ENCODE measurements at regions not wholly inside any gene's neighbourhood (a gene's known extent, or its start where the extent isn't known, plus 50 kb on each side); places are given as distances from the start of the nearest gene placed in this dataset.
A peak's percentile ranks its signal among the peaks of the same experiment; 100 is the strongest.
"Not testable (repeated sequence)": the region's sequence is repeated elsewhere in the genome, so short reads cannot be mapped to it uniquely, and the experiment has no call there.

DNA sequence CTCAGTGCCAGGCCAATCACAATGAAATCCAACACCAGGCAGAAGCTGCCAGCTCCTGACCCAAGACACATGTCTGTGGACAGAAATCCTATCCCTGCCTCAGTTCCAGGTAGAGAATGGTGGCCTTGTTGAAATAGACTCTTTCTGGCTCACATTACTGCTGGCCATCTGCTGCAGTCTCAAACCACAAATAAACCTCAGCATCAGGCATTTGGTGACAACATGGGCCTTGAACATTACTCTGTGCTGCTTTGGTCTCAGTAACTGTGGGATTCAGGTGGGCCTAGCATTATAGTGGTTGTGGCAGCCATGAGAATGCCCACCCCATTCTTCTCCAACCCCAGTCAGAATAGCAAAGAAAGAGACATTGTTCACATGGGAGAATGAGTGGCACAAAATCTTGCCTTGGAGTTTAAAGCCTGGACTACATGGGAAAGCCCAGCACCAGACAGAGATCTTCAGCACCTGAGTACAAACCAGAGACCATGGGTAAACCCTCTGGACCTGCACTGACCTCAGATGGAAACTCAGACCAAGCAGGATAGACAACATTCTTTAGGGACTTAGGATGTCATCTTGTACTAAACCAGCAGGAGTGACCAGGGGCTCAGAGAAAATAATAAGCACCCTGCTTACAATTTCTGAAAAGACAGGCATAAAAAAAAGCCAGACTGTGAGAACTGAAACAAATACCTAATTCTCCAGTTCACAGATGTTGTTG is 50.4 kb upstream of the TRAM1L1 start:
- TF ChIP-seq, protein P1, sequence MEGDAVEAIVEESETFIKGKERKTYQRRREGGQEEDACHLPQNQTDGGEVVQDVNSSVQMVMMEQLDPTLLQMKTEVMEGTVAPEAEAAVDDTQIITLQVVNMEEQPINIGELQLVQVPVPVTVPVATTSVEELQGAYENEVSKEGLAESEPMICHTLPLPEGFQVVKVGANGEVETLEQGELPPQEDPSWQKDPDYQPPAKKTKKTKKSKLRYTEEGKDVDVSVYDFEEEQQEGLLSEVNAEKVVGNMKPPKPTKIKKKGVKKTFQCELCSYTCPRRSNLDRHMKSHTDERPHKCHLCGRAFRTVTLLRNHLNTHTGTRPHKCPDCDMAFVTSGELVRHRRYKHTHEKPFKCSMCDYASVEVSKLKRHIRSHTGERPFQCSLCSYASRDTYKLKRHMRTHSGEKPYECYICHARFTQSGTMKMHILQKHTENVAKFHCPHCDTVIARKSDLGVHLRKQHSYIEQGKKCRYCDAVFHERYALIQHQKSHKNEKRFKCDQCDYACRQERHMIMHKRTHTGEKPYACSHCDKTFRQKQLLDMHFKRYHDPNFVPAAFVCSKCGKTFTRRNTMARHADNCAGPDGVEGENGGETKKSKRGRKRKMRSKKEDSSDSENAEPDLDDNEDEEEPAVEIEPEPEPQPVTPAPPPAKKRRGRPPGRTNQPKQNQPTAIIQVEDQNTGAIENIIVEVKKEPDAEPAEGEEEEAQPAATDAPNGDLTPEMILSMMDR (IDR thresholded peaks at IDR 0.05; ENCODE audit: insufficient read depth, low read length, missing control alignments) = no peak
- H3K4me3 ChIP-seq (ENCODE audit: low read depth, low read length) = no peak overlapping the region
- ChIA-PET CTCF (interaction anchor here (0.6 to 2.0 kb wide), 3 partner anchors 188 to 1135 kb away, joined by 3 to 9 read pairs (median 6); no protein-coding TSS in a partner anchor), POLR2A (no interaction called here)
- DNase-seq (ENCODE audit: low read depth, low spot score) = no peak

DNA sequence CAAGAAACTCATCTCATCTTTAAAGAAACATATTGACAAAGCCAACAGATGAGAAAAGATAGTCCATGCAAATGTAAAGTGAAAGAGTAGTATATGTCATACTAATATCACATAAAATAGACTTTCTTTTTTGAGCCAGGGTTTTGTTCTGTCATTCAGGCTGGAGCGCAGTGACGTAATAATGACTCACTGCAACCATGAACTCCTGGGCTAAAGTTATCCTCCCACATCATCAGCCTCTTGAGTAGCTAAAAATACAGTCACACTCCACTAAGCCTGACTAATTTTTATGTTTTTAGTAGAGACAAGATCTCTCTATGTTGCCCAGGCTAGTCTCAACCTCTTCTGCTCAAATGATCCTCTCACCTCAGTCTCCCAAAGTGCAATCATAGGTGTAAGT is 51.8 kb upstream of the TRAM1L1 start:
- peak; percentile 31 for DNase-seq (ENCODE audit: low read depth, low spot score)
- POLR2A ChIA-PET = no interaction called here

DNA sequence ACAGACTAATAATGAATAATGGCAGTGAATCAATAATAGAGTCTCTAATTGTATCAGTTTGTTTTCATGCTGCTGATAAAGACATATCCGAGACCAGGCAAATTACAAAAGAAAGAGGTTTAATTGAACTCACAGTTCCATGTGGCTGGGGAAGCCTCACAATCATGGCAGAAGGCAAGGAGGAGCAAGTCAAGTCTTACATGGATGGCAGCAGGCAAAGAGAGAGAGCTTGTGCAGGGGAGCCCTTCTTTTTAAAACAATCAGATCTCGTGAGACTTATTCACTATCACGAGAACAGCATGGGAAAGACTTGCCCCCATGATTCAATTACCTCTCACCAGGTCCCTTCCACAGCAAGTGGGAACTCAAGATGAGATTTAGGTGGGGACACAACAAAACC is 53.4 kb upstream of the TRAM1L1 start:
- POLR2A ChIA-PET; DNase-seq (ENCODE audit: low read depth, low spot score); H3K4me3 ChIP-seq (ENCODE audit: low read depth, low read length); CTCF ChIA-PET: not testable (repeated sequence)

More for the DNA sequence above, 51.8 kb upstream of the TRAM1L1 start:
- TF ChIP-seq, protein P1 (IDR thresholded peaks at IDR 0.05; ENCODE audit: insufficient read depth, low read length, missing control alignments) = no peak
- H3K4me3 ChIP-seq (ENCODE audit: low read depth, low read length) = no peak overlapping the region
- CTCF ChIA-PET = no interaction called here

DNA sequence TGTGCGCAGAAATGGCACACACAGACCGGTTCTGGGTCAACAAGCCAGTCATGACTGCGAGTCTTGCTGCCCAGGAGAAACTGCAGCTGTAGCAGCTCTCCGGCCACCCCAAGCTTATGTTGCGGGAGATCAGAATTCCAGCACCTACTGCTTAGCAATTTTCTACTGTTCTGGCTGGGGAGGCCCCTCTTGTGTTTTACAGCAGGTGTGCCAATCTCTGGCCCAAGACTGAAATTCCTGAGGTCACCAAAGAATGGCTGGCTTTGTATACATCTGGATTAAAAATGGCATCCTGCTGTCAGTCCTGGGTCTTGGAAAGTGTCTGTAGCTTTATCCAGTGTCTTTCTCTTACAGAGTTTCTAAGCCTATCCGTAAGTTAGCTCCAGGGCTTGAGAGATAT is 68.9 kb upstream of the TRAM1L1 start:
- H3K4me3 ChIP-seq (ENCODE audit: low read depth, low read length) = no peak overlapping the region
- TF ChIP-seq, protein P1 (IDR thresholded peaks at IDR 0.05; ENCODE audit: insufficient read depth, low read length, missing control alignments) = no peak
- no peak for DNase-seq (ENCODE audit: low read depth, low spot score)
- POLR2A ChIA-PET = no interaction called here
- CTCF ChIA-PET = no interaction called here

DNA sequence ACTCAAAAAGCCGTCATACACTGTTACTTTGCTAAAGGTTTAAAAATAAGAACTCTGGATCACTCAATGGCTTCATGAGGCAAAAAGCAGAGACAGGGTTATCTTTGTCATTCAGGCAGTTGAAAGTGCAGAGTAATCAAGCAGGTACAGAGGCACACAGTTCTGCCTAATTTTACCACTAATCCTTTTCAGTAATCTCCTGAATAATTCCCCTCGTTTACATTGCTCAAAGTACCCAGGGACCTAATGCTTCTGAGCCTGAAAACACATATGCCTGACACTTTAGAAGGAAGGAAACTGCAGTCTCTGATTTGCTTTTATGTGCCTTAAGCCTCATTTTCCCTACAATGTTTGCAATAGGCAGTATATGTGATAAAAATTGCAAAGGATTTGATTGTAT is 71.4 kb upstream of the TRAM1L1 start:
- ChIA-PET CTCF (no interaction called here), POLR2A (no interaction called here)
- TF ChIP-seq, protein P1 (IDR thresholded peaks at IDR 0.05; ENCODE audit: insufficient read depth, low read length, missing control alignments) = no peak

DNA sequence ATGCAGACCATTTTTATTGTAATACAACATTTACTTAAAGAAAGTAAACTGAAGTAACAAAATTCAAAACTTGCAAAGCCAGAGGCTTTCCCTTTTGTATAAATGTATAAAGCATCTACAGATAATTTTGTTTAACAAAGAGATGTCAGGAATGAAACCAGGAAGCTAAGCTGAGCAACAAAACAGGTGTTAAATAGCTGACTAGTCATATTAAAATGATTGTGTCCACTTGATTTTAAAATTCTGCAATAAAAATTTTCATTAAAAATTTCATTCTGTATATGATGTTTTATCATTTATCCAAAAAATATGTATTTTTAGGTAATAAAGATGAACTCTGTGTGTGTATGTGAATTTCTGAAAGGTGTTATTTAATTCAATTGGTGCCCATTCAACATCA is 72.0 kb upstream of the TRAM1L1 start:
- no peak for DNase-seq (ENCODE audit: low read depth, low spot score)
- ChIA-PET CTCF (no interaction called here), POLR2A (no interaction called here)
- no peak overlapping the region for H3K4me3 ChIP-seq (ENCODE audit: low read depth, low read length)
- TF ChIP-seq, protein P1 (IDR thresholded peaks at IDR 0.05; ENCODE audit: insufficient read depth, low read length, missing control alignments) = no peak

More for the DNA sequence above, 71.4 kb upstream of the TRAM1L1 start:
- DNase-seq (ENCODE audit: low read depth, low spot score) = no peak
- no peak overlapping the region for H3K4me3 ChIP-seq (ENCODE audit: low read depth, low read length)

DNA sequence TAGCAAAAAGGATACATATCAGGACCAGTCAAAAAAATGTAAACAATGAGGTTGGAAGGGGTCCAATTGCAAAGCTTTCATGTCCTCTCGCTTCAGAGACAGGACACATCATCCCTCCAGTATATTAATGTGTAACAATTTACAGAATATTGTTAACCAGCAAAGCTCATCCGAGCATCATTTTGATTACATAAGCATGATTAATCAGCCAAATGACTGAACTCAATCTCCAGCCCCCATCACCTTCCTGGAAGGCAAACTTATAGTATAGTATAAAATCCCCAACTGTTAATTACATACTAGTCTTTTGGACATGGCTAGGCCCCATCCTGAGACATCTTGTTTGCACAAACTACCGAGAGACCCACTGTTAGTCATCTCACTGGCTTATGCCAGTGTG is 77.6 kb upstream of the TRAM1L1 start:
- TF ChIP-seq, protein P1 (IDR thresholded peaks at IDR 0.05; ENCODE audit: insufficient read depth, low read length, missing control alignments) = no peak
- ChIA-PET CTCF (no interaction called here), POLR2A (no interaction called here)
- no peak overlapping the region for H3K4me3 ChIP-seq (ENCODE audit: low read depth, low read length)
- no peak for DNase-seq (ENCODE audit: low read depth, low spot score)

Measured in AG04449 (cell line).